ENCODE measurements at regions not wholly inside any gene's neighbourhood (a gene's known extent, or its start where the extent isn't known, plus 50 kb on each side); places are given as distances from the start of the nearest gene placed in this dataset.
"Not testable (repeated sequence)": the region's sequence is repeated elsewhere in the genome, so short reads cannot be mapped to it uniquely, and the experiment has no call there.

DNA sequence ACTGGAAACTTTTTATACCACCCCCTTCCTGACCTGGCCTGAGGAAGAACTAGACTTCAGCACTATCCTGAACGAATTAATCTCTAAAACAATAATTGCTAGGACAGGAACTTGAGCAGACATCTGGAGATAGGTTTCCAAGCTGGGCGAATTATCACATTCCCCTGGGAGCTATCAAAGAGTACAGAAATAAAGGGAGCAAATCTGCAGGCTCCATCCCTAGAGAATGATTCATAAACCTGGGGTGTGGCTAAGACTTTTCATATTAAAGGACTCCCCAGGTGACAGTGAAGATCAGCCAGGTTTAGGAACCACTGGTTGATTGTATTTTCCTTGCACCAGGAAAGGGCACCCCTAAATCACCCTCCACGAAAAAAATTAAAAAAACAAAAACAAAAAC is 105.6 kb upstream of the NOL4 start:
- TF ChIP-seq, protein P1, sequence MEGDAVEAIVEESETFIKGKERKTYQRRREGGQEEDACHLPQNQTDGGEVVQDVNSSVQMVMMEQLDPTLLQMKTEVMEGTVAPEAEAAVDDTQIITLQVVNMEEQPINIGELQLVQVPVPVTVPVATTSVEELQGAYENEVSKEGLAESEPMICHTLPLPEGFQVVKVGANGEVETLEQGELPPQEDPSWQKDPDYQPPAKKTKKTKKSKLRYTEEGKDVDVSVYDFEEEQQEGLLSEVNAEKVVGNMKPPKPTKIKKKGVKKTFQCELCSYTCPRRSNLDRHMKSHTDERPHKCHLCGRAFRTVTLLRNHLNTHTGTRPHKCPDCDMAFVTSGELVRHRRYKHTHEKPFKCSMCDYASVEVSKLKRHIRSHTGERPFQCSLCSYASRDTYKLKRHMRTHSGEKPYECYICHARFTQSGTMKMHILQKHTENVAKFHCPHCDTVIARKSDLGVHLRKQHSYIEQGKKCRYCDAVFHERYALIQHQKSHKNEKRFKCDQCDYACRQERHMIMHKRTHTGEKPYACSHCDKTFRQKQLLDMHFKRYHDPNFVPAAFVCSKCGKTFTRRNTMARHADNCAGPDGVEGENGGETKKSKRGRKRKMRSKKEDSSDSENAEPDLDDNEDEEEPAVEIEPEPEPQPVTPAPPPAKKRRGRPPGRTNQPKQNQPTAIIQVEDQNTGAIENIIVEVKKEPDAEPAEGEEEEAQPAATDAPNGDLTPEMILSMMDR (IDR thresholded peaks at IDR 0.05; ENCODE audit: unreplicated experiment), result no peak
- Mint-ChIP-seq H3K4me3 (ENCODE audit: unreplicated experiment) (no peak overlapping the region), H3K27me3 (ENCODE audit: insufficient read depth, unreplicated experiment) (no peaks in the 10 kb centered on the region), H3K4me1 (ENCODE audit: insufficient read depth, unreplicated experiment) (no peaks in the 10 kb centered on the region), H3K9me3 (ENCODE audit: unreplicated experiment) (peaks cover 17% of the 10 kb centered on the region), H3K36me3 (ENCODE audit: insufficient read depth, unreplicated experiment) (no peaks in the 10 kb centered on the region), H3K27ac (ENCODE audit: low read depth, unreplicated experiment) (no peak overlapping the region)
- intact Hi-C loops (cut with micrococcal nuclease), result no loop called here
- CTCF ChIA-PET, result no interaction called here
- BruUV-seq (replicated peaks), result no TSS peak
- POLR2A ChIA-PET, result no interaction called here
- no peak for DNase-seq (ENCODE audit: unreplicated experiment)

DNA sequence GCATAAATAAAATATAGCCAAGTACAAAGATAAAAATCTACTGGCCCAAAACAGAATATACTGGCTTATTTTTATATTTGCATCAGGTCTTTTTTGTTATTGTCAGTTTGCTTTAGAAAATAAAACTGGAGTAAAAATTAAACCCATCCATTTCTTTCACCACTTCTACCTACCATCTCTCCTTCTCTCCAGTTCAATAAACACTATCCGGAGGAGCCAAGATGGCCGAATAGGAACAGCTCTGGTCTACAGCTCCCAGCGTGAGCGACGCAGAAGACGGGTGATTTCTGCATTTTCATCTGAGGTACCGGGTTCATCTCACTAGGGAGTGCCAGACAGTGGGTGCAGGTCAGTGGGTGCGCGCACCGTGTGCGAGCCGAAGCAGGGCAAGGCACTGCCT is 106.2 kb upstream of the NOL4 start:
- H3K27ac Mint-ChIP-seq (ENCODE audit: low read depth, unreplicated experiment); H3K4me3 Mint-ChIP-seq (ENCODE audit: unreplicated experiment); intact Hi-C loops (cut with micrococcal nuclease); H3K4me1 Mint-ChIP-seq (ENCODE audit: insufficient read depth, unreplicated experiment); CTCF ChIA-PET; H3K27me3 Mint-ChIP-seq (ENCODE audit: insufficient read depth, unreplicated experiment); POLR2A ChIA-PET; DNase-seq (ENCODE audit: unreplicated experiment); BruUV-seq (replicated peaks); H3K36me3 Mint-ChIP-seq (ENCODE audit: insufficient read depth, unreplicated experiment): not testable (repeated sequence)
- H3K9me3 Mint-ChIP-seq (ENCODE audit: unreplicated experiment), result peaks cover 11% of the 10 kb centered on the region

DNA sequence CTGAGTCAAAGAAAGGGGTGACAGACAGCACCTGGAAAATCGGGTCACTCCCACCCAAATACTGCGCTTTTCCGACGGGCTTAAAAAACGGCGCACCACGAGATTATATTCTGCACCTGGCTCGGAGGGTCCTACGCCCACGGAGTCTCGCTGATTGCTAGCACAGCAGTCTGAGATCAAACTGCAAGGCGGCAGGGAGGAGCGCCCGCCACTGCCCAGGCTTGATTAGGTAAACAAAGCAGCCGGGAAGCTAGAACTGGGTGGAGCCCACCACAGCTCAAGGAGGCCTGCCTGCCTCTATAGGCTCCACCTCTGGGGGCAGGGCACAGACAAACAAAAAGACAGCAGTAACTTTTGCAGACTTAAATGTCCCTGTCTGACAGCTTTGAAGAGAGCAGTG is 106.6 kb upstream of the NOL4 start:
- H3K27me3 Mint-ChIP-seq (ENCODE audit: insufficient read depth, unreplicated experiment); CTCF ChIA-PET; intact Hi-C loops (cut with micrococcal nuclease); BruUV-seq (replicated peaks); H3K27ac Mint-ChIP-seq (ENCODE audit: low read depth, unreplicated experiment); H3K4me1 Mint-ChIP-seq (ENCODE audit: insufficient read depth, unreplicated experiment); DNase-seq (ENCODE audit: unreplicated experiment); POLR2A ChIA-PET; H3K36me3 Mint-ChIP-seq (ENCODE audit: insufficient read depth, unreplicated experiment); H3K4me3 Mint-ChIP-seq (ENCODE audit: unreplicated experiment); H3K9me3 Mint-ChIP-seq (ENCODE audit: unreplicated experiment): not testable (repeated sequence)

DNA sequence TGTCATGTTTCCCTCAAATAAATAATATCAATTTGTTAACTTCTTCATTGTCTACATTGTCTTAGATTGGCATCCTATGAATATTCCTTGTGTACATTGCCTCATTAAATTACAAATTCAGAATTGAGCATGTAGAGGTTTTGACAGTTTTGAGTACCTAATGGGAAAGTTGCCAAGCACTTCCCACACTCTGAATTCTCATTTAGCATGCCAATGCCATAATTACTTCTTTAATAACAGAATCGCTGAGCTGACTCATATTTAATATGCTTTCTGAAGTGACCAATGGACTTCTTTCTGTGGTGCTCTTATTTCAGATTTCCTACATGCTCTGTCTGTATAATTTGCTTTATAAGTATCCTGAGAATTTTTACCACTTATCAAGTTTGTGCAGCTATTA is 114.4 kb upstream of the NOL4 start:
- no peak for DNase-seq (ENCODE audit: unreplicated experiment)
- H3K4me3 Mint-ChIP-seq (ENCODE audit: unreplicated experiment), result no peak overlapping the region
- peaks cover 29% of the 10 kb centered on the region for H3K9me3 Mint-ChIP-seq (ENCODE audit: unreplicated experiment)
- intact Hi-C loops (cut with micrococcal nuclease), result no loop called here
- H3K4me1 Mint-ChIP-seq (ENCODE audit: insufficient read depth, unreplicated experiment), result peaks cover 7% of the 10 kb centered on the region
- POLR2A ChIA-PET, result no interaction called here
- no peaks in the 10 kb centered on the region for H3K36me3 Mint-ChIP-seq (ENCODE audit: insufficient read depth, unreplicated experiment)
- BruUV-seq (replicated peaks), result no TSS peak
- no peak overlapping the region for H3K27ac Mint-ChIP-seq (ENCODE audit: low read depth, unreplicated experiment)
- no peaks in the 10 kb centered on the region for H3K27me3 Mint-ChIP-seq (ENCODE audit: insufficient read depth, unreplicated experiment)
- CTCF ChIA-PET, result interaction anchor here (1.5 kb wide), 1 partner anchor 55 kb away, joined by 4 read pairs; no protein-coding TSS in a partner anchor
- TF ChIP-seq, protein P1 (IDR thresholded peaks at IDR 0.05; ENCODE audit: unreplicated experiment), result no peak

DNA sequence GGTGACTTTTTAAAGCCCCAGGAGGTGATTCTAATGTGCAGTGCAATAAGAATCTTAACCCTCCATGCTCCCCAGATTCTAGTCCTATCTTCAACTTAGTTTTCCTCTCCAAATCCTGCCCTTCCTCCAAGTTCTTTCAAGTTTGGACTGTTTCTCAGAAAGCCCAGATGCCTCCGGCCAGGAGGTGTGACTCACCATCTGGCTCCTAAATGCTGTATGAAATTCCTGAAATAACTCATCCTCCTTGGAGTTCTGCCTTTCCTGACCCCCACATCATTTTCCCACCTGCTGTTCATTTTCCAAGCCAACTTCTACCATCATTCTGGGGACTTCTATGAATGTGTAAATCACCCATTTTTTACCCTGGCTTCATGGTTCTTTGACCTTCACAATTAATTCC is 118.2 kb upstream of the NOL4 start:
- H3K9me3 Mint-ChIP-seq (ENCODE audit: unreplicated experiment), result peaks cover 31% of the 10 kb centered on the region
- ChIA-PET POLR2A (no interaction called here), CTCF (interaction anchor here (0.9 kb wide), 1 partner anchor 20 kb away, joined by 3 read pairs; no protein-coding TSS in a partner anchor)
- DNase-seq (ENCODE audit: unreplicated experiment), result peak; percentile 55
- no peak overlapping the region for H3K27ac Mint-ChIP-seq (ENCODE audit: low read depth, unreplicated experiment)
- no peaks in the 10 kb centered on the region for H3K36me3 Mint-ChIP-seq (ENCODE audit: insufficient read depth, unreplicated experiment)
- no TSS peak for BruUV-seq (replicated peaks)
- peaks cover 7% of the 10 kb centered on the region for H3K4me1 Mint-ChIP-seq (ENCODE audit: insufficient read depth, unreplicated experiment)
- intact Hi-C loops (cut with micrococcal nuclease), result no loop called here
- H3K27me3 Mint-ChIP-seq (ENCODE audit: insufficient read depth, unreplicated experiment), result no peaks in the 10 kb centered on the region
- no peak overlapping the region for H3K4me3 Mint-ChIP-seq (ENCODE audit: unreplicated experiment)
- TF ChIP-seq, protein P1 (IDR thresholded peaks at IDR 0.05; ENCODE audit: unreplicated experiment), result no peak
